Stimulated activated CD4-positive, alpha-beta T cell treated with anti-CD3 and anti-CD28 coated beads, Interleukin-1b, Interleukin-23, amount 100 ng/mL, for 48 hours (primary cell): ENCODE measurements at regions not wholly inside any gene's neighbourhood (a gene's known extent, or its start where the extent isn't known, plus 50 kb on each side); places are given as distances from the start of the nearest gene placed in this dataset.

ENCODE experiments used
- DNase-seq: peaks from one replicate; pipeline ENCODE4 v3.0.0-alpha.2; 2020

DNA sequence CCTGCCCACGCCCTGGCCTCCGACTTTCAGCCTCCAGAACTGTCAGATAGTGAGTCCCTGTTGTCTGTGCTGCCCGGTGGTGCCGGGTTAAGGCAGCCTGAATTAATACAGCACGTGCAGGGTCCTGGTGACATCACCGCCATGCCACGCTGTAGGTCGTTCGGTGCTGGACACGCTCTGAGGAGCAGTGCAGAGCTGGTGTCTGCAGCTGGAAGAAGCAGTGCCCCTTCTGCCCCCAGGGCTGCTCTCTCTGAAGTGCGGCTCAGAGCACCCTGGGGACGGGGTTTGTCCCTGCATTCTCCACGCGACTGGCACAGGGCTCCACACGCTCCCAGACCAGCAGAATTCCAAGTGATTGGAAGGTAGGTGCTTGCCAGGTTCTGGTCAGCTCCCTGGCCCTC lies 831.5 kb downstream of the TBC1D22A start:
- no peak for DNase-seq

DNA sequence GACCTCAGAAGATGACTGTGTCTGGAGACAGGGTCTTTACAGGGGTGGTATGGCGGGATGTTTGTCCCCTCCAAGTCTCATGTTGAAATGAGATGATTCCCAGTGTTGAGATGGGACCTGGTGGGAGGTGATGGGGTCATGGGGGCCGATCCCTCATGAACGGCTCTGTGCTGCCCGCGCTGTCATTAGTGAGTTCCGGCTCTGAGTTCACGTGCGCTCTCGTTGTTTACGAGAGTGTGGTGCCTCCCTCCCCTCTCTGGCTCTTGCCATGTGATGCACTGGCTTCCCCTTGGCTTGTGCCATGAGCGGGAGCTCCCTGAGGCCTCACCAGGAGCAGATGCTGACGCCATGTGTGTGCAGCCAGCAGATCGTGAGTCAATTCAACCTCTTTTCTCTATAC lies 830.8 kb downstream of the TBC1D22A start:
- DNase-seq, result no peak

DNA sequence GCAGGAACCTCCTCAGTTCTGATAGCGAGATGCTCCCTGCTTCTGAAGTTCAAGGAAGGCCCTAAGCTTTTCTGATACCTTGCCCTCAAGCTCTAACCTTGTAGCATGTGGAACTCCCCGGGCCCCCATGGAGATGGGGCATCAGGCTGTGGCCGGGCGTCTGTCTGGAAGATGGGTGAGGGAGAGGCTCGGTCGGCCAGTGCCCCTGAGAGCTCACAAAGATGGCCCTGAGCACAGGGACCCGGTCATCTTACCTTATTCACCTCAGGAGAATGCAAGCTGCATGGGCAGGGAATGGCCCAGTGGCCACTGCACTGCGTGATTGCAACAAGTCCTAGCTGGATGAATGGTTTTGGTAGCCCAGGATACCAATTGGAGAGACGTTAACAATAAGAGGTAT lies 830.3 kb downstream of the TBC1D22A start:
- DNase-seq, result no peak

DNA sequence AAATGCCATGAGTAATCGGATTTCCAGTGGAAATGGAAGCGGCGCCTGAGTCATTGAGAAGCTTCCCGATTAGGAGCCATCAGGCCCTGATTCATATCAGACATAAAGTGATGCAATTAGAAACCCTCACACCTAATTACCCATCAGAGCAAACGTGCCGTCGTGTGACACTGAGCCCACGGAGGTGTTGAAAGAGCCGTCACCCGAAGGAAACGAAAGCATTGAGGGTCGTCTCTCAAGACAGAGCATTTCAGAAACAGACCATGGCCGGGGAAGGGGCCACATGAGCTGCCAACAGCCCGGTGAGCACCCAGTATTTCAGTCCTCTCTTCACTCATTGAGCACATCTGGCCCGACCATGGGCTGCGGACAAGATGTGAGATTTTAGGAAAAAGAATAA lies 829.3 kb downstream of the TBC1D22A start:
- DNase-seq, result no peak

DNA sequence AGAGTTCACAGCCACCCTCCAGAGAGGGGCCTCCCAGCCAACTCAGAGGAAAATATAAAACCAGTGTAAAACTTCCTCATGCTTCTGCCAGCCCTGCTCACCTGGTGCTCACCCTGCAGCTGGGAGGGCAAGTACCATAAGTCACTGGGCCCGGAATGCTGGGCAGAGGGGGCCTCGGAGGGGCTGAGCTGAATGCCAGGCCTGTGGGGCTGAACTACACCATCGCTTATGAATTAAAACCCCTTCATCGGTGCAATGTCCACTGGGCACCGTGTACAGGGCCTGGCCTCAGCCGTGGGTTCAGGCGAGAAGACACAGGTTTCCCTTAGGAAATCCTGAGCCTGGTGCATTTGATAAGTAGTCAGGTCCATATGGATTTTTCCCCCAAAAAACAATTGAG lies 828.6 kb downstream of the TBC1D22A start:
- no peak for DNase-seq

DNA sequence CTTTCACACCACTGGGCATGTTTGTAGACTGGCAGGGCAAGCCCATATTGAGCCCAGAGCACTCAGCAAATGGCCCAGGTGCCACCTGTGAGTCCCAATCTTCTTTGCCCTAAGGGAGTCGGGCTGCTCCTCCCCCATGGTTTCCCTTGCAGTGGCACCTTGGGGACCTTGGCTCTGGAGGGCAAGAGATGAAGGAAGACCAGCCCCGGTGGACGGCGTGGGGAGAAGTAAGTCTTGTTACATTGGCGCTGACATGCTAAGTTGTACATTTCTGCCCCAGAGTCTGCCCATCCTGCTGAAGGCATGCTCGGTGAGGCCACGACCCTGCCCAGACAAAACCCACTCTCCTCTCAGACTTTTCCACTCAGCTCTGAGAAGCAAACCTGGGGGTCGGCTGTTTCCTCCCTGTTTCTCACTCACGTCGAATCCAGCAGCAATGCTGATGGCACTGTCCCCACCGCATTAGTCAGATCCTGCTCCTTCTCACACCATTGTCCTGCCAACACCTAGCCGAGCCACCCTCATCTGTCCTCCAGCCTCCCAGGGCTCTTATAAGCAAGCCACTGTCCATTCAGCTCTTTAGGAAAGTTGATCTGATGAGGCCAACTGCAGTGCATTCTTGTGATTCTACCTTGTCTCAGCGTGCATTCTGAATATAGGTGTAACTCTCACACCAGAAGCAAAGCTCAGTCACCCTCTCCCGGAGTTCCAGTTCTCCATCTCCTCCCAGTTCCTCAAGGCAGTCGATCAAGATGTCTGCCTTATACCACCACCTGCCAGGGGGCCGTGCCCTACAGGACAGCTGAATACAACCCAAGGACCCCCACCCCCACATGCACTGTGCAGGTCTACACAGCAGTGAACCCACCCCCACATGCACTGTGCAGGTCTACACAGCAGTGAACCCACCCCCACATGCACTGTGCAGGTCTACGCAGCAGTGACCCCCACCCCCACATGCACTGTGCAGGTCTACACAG lies 827.1 kb downstream of the TBC1D22A start:
- DNase-seq, result no peak

DNA sequence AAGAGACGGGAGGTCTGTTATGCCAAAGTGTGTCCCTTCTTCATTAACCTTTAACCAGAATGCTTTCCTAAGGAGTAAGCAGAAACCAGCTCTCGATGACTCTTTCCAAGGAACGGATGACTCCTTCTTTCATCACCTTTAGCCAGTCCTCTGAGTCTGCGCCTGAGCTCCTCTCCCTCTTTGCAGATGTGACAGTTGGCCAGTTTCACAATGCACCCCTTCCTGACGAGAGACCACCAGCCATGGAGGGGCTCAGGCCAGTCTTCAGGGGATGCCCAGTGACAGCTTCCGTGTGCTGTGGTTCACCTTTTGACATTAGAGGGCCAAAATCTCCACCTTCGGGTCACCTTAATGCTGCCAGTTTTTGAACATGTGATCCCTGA lies 826.1 kb downstream of the TBC1D22A start:
- DNase-seq, result no peak

DNA sequence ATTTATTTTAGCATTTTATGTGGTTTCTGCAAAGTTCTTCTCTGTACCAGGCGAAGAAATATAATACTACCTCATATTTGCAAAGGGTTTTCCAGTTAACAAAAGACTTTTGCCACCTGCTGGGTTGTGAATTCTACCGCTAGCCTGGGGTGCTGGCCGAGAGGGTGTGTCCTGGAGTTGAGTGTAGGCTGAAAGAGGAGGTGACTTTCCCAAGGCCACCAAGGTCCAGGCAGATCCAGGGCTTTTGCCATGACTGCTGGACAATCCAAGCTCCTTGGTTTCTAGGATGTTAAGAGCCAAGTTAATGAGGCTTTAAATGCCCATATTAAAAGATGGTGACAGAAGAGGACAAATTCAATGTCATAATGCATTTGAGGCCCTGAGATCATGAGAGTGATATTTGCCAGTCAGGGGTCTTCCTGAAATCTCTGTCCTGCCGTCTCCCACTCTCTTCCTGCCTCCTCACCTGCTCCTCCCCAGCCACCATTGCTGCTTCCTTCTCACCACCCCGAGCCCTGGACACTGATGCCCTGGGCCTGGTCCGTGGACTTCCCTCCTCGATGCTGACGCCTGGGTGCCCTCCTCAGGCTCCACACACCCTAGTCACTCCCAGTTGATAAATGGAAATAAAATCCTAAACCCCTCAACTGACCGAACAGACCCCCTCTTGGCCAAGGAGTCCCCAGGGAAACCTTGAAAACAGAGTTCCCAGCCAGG lies 825.6 kb downstream of the TBC1D22A start:
- DNase-seq, result no peak

DNA sequence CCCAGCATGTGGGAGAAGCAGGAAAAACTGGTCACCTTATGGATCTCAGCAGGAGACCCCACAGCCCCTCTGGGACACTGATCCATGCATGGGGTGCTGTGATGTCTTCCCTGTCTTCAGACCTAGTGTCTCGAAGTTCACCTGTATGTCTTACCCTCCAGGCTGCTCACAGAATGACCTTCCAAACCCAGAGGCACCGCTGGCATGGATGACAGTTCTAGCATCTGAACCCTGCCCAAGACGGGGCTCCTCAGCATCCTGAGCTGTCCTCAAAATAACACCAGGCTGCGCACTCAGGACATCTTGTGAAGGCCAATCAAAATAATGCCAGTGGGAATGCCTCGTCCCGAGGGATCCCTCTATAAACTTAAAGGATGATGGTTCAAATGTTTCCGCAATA lies 824.9 kb downstream of the TBC1D22A start:
- no peak for DNase-seq

DNA sequence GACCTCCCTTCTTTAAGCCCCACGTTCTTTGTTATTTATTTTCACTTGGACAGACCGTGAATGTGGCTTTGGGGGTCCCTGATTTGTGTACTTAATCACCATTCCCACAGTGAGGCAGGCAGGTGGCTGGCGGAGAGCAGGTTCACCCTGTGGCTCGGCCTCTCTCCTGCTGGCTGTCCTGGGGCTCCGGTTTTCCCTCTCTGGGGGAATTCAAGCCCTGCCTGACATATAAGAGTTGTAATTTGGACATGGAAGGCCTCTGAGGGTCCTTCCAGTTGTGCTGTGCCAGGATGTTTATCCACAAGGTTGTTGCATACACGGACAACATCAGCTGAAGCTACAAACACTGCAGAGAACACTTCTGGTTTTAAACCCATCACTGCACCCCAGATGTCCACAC lies 824.5 kb downstream of the TBC1D22A start:
- DNase-seq, result no peak

DNA sequence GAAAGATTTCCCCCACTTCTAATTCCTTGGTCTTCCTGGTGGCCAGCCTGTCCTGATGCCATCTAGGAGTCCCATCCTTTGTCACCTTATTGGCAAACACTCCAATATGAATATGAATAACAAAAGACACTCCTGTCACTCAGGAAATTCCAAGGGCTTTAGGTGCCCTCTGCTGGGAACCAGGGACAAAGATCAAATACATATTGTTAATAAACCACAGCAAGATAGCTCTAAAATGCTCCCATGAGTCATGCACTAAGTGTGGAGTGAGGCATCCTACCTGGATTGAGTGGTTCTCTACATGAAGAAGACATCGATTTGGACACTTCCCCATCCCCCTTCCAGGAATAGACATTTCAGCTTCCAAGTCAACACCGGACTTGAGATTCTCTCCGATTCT lies 823.6 kb downstream of the TBC1D22A start:
- no peak for DNase-seq

DNA sequence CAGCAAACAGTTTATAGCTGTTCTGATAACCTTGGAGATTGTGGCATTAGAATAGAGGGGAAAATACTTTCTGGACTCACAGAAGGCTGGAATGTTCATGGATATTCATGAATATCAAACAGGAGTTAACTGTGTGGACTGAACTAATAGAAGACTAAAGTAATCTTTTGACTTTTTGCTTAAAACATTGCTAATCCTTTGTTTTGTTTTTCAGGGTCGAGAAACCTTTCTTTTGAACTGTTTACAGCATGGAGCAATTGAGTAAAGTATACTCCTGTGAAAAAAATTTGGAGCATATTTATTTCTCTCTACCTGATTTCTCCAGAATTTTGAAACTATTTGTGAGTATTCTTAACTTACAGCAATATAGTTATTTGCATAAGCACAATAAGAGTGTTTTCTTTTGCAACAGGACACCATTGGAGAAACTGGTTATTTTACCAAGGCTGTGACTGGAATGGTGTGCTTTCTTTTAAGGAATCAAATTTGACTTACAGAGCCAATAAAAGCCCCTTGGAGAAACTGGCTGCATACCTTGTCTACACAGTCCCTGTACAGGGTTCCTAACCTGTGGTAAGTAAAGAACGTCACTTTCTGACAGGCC lies 821.6 kb downstream of the TBC1D22A start:
- no peak for DNase-seq

DNA sequence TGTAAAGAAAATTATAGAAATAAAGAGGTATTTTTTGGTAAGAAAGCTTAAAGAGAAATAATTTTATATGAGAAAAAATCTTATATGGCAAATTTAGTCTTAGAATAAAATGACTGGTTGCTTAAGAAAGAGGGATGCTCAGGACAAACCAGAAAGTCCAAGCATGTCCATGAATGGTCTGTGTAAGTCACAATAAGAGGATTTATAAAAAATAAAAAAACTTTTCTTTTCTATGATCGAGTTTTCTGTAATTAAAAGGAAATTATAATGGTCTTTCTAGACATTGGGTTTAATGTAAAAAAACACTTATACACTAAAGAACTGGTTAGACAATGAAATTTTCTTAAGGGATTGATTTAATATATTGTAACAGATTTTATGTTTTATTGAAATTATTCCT lies 819.6 kb downstream of the TBC1D22A start:
- no peak for DNase-seq

DNA sequence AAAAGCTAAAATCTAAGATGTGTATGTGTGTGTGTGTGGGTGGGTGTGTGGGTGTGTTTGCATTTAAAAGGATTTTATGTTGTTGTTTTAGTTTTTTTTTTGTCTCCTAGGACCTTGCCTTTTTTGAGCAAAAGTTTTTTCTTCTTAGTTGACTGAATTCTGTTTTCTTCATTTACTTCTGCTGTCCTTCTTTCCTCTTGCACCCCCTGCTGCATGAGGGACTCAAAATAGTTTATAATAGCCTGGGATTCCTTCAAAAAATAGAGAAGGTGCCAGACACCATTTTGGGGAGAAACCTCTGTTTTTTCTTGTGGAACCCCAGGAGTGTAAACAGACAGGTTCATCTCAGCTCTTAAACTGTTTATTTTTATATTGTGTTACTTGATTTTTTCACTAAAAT lies 817.7 kb downstream of the TBC1D22A start:
- no peak for DNase-seq

DNA sequence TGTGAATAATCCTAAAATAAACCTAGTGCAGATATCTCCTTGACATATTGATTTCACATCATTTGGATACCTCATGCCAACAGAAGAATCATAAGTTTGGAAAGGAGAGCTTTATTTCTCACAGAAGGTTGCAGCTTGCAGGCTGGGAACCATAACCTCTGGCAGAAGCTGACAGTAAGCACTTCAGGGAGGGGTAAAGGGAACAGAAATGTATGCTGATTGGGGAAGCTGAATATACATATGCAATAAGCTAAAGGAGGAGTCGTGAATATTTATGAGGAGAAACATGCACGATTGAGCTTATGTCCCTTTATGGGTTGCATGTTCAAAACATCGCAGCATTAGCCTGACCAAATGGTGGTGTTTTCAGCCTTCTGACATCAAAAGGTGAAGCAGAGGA lies 814.5 kb downstream of the TBC1D22A start:
- no peak for DNase-seq

DNA sequence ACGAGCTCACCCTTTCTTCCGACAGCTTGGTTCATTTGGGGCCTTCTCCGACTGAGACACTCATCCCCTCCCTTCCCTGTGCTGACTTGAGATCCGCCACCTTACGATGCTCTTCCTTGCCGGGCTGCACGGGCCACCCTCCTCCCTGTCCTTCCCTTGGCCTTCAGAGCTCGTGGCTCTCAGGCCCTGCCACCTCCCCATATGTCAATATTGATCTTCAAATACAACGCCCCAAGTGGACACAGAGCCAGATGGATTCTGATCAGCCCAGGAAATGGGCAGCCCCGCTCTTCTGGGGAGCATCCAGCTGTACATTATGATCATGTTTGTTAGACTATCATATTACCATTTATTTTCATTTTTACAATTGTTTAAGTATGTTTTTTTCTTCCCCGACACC lies 812.8 kb downstream of the TBC1D22A start:
- no peak for DNase-seq

DNA sequence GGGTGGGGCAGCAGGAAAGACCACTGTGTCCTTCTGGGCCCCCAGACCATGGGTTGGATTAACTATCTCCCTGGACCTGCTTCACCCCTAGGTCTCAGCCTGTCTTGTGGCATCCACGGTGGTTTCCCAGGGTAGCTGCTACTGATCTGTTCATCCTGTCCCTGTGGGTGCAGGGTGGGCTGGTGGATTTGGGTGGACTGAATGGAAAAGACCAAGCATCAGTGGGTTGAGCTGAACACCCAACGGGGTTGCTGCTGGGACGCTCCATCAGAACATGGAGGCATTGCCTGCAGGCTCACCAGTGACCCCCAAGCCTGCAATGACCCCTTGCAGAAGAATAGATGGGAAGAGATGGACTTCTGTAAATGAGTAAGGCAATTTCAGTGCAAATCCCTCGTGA lies 812.1 kb downstream of the TBC1D22A start:
- no peak for DNase-seq

DNA sequence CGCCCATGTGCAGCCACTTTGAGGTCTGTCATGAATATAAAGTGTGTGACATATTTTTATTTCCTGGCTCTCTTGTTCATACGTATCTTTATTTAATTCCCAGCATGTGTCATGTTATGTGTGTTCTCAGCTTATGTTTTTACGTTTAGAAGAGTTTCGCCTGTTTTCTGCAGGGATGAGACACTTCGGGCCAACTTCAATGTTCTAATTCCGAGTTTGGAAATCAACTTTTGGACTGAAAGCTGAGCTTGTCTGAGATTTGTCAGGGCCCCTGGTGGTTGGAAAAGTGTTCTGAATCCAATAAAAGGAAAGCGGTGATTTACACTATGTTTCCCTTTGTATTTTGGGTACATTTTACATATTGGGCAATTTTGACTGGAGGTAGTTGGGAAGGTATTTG lies 810.7 kb downstream of the TBC1D22A start:
- DNase-seq, result no peak

DNA sequence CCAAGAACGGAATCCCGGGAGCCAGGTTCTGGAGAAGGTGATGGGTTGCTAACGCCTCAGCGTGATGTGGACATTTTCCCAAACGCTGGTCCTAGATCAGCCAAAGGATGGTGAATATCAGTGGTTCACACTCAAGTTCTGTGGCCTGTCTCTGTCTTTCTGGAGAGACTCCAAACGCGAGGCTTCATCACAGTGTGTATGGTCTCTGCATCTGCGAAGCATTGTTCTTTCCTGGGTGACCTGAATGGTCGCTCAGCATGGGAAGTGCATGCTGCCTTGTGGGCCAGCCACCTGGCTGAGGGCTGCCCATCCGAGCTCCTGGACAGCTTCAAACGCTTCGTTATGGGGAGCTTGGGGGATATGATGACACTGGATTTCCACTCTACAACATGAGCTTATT lies 810.0 kb downstream of the TBC1D22A start:
- no peak for DNase-seq

DNA sequence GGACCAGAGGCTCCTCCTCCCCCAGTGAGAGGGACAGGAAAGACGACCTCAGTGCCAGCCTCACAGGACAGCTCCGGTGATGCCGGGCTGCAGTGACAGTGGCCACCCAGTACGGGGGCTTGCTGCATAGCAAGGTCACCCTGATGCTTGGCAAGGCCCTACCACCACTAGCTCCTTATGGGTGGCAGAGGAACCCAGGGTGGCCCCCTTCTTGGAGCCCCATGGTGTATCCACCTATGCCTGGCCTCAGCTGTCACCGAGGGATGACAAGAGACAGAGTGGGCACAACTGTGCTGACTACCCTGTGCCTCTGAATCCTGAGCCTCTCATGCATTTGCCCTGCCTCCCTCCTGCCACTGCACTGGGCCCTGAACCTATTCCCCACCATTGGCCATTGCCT lies 809.2 kb downstream of the TBC1D22A start:
- DNase-seq, result no peak

DNA sequence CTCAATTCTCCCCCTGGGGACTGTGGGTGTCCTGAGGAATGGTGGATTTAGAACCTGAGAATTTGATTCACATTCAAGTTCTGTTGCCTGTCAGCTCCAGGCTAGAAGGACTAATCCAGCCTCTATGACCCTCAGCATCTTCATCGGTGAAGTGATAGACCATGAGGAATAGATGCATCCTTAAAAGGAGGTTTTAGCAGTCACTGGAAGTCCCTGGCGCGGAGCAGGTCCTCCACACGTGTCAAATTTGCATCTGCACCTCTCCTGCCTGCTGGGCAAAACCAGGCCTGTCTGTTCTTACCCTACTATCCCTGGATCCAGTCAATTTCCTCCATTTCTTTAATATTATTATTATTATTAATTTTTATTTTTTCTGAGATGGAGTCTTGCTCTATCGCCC lies 808.4 kb downstream of the TBC1D22A start:
- no peak for DNase-seq

DNA sequence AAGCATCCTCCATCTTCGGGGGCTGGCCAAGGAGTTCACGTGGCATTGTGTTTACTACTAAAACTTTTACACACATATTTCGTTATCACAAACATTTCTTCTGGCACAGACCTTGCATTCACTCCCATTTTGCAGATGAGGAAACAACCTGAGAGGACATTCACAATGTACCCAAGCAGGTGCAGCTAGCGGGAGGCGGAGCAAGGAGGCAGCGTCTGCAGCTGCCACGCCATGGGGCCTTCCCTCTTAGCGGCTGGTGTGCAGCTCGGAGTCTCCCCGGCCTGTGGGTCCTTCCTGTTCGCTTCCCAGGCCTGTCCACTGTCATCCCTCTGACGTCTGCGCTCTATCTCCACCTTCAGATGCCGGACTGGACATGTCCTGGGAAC lies 807.8 kb downstream of the TBC1D22A start:
- DNase-seq, result no peak

DNA sequence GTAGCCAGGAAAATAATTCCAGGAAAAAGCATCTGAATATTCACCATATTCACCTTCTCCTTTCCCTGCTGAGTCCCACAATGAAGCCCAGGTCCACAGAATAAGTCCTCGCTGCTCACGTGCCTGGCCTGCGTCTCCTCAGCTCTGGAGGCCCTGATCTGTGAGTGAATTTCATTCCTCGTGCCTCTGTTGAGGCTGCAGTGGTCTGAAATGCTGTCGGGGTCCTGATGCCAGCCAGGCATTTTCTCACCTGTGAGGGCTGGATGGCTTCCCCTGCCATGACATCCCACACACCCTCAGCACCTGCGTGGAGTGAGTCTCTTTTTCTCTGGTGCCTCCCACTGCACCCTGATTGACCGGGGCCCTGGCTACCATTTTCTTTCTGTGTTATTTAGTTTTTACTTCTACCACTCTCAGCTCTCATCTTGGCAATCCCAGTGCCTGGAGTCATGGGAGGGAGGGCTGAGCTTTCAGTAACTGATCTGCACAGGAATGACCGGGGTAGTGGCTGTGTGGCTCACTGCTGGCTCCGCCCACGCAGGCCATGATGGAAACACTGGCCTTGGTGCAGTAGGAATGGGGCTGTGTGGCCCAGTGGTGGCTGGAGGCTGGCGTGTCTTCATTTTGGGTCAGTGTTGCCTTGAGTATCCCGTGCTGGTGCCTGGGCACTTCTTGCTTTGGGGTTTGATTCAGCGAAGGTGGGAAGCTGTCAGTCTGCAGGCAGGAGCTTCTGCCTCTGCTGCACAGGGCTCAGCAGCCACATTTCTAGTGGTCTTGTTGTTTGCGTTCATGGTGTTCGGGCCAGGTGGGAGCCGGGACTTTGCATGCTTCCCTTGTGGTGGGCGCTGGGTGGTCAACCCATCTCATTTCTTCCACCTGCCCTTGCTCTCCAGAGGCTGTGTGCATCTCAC lies 807.2 kb downstream of the TBC1D22A start:
- DNase-seq, result no peak
